Bronchial epithelial cell (primary cell): ENCODE measurements at regions not wholly inside any gene's neighbourhood (a gene's known extent, or its start where the extent isn't known, plus 50 kb on each side); places are given as distances from the start of the nearest gene placed in this dataset.
A peak's percentile ranks its signal among the peaks of the same experiment; 100 is the strongest.

Source experiments
- DNase-seq: peaks from one replicate; pipeline ENCODE4 v3.0.0-alpha.2; 2010; ENCODE audit warnings: low read depth
- FAIRE-seq: peaks from 2 replicates; lab custom pipeline; 2011; peaks lifted over from hg19 to GRCh38; lab: Jason Lieb, UNC
- H3K27me3 ChIP-seq: 2 replicates; pipeline ENCODE4 v1.5.1; 2011; ENCODE audit warnings: low read length; ENCODE audit not compliant: control insufficient read depth, insufficient read depth
- H3K36me3 ChIP-seq: 2 replicates; pipeline ENCODE4 v1.5.1; 2011; ENCODE audit warnings: low read length; ENCODE audit not compliant: control insufficient read depth, insufficient read depth
- H3K4me3 ChIP-seq: 2 replicates; pipeline ENCODE4 v1.5.1; 2011; ENCODE audit warnings: mild to moderate bottlenecking, low read depth, low read length, control low read depth
- TF ChIP-seq, protein P1 (sequence below): IDR thresholded peaks from 2 replicates; pipeline ENCODE4 v1.5.1; 2011; ENCODE audit warnings: mild to moderate bottlenecking, moderate library complexity, low read length, control low read depth, inconsistent platforms; ENCODE audit not compliant: insufficient read depth, severe bottlenecking

DNA sequence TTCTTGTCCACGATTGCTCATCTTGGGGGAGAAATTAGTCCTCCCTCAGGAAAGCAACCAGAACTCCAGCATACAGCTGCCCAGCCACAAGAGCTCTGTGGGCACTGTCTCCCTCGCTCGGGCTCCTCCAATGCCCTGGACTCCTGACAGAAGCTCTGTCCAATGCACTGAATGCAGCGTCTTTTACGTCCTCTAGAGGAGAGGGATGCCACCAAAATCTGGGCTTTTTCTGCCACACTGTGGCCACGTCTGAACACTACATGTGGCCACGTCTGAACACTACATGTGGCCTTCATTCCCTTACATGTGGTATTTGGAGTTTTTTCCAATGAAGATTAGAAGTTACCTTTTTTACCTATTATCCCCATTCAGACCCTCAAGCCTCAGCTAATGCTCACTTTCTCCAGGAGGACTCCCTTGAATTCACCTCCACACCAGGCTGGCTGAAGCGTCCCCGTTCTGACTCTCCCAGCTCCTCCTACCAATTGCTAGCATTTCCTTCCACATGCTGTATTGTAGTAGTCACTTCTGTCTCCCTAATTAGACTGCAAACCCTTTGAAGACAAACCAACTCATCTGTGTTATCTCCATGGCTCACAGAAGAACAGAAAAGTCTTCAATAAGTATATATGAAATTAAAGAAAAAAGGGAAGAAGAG lies 134.3 kb upstream of the PDE1C start:
- DNase-seq (peak; percentile 65), FAIRE-seq (peak; percentile 7)
- Histone ChIP-seq H3K36me3 (no peaks in the 10 kb centered on the region), H3K4me3 (no peak overlapping the region), H3K27me3 (peaks cover 2% of the 10 kb centered on the region)
- TF ChIP-seq, protein P1, sequence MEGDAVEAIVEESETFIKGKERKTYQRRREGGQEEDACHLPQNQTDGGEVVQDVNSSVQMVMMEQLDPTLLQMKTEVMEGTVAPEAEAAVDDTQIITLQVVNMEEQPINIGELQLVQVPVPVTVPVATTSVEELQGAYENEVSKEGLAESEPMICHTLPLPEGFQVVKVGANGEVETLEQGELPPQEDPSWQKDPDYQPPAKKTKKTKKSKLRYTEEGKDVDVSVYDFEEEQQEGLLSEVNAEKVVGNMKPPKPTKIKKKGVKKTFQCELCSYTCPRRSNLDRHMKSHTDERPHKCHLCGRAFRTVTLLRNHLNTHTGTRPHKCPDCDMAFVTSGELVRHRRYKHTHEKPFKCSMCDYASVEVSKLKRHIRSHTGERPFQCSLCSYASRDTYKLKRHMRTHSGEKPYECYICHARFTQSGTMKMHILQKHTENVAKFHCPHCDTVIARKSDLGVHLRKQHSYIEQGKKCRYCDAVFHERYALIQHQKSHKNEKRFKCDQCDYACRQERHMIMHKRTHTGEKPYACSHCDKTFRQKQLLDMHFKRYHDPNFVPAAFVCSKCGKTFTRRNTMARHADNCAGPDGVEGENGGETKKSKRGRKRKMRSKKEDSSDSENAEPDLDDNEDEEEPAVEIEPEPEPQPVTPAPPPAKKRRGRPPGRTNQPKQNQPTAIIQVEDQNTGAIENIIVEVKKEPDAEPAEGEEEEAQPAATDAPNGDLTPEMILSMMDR: peak; percentile 69

DNA sequence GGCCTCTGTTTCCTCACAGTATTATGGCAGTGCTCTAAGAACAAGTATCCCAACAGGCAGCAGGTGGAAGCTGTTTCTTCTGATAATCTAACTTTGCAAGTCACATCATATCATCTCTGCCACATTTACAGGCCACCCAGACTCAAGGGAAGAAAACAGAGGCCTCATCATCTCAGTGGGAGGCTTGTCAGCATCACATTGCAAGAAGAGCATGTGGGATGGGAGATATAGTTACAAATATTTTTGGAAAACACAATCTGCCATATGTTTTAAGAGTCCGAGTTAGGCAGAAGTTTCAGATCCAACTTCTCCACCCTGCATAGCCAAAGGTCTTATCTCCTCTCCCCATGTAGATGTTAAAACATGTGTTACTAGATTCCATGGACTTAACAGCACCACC lies 130.4 kb upstream of the PDE1C start:
- TF ChIP-seq, protein P1: no peak
- no peaks in the 10 kb centered on the region for H3K36me3 ChIP-seq
- H3K27me3 ChIP-seq: peaks cover 2% of the 10 kb centered on the region
- no peak for FAIRE-seq
- H3K4me3 ChIP-seq: no peak overlapping the region
- DNase-seq: no peak

DNA sequence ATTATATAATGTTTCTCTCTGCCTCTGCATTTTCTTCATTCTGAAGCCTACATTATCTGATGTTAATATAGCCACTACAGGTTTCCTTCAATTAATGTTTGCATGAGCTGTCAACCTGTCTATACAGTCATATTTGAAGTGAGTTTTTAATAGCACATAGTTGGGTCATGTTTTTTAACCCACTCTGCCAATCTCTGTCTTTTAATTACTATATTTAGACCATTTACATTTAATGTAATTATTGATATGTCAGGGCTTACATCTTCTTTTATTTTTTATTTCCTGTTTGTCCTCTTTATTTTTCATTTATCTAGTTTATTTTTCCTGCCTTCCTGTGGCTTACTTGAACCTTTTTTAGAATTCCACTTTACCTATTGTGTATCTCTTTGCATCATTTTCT lies 124.3 kb upstream of the PDE1C start:
- TF ChIP-seq, protein P1: no peak
- no peak for DNase-seq

DNA sequence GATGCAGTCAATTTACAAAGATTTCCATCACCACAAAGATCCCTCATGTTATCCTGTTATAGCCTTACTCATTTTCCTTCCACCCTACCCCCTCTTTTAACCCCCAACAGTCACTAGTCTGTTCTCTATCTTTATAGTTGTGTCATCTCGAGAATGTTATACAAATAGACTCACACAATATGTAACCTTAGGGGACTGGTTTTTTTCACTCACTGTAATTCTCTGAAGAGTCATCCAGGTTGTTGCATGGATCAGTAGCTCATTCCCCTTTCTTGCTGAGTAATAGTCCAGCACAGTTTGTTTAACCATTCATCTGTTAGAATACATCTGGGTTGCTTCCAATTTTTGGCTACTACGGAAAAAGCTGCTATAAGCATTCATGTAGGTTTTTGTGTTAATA lies 121.1 kb upstream of the PDE1C start:
- FAIRE-seq: no peak
- TF ChIP-seq, protein P1: no peak
- no peaks in the 10 kb centered on the region for H3K27me3 ChIP-seq
- no peak overlapping the region for H3K4me3 ChIP-seq
- DNase-seq: no peak
- H3K36me3 ChIP-seq: no peaks in the 10 kb centered on the region

More for the DNA sequence above, 124.3 kb upstream of the PDE1C start:
- FAIRE-seq: no peak
- Histone ChIP-seq H3K27me3 (no peaks in the 10 kb centered on the region), H3K4me3 (no peak overlapping the region), H3K36me3 (no peaks in the 10 kb centered on the region)

DNA sequence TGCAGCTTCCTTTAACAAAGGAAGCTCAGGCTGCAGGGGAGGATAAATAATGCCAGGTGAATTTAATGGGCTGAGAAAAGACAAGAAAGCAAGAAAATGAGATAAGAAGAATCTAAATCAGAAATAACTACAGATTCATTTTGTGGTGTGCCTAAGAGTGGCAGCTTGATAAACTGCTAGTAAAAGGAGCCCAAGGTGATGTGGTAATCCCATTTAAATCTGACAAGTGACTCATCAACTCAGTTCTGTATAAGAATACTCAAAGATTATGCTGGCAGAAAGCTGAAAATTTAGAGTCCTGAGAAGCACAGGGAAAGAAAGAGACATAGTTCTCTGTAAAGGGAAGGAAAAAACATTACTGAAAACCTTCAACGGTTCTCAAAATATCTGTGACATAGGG lies 109.4 kb upstream of the PDE1C start:
- FAIRE-seq (no peak), DNase-seq (peak; percentile 39)
- H3K36me3 ChIP-seq: no peaks in the 10 kb centered on the region
- no peaks in the 10 kb centered on the region for H3K27me3 ChIP-seq
- TF ChIP-seq, protein P1: no peak
- H3K4me3 ChIP-seq: no peak overlapping the region
